GM18498 (cell line): ENCODE measurements at regions not wholly inside any gene's neighbourhood (a gene's known extent, or its start where the extent isn't known, plus 50 kb on each side); places are given as distances from the start of the nearest gene placed in this dataset.

Source experiments
- ATAC-seq: cut with Tn5 transposase; IDR thresholded peaks from one replicate; pipeline ENCODE4 v1.9.1; 2021; ENCODE audit warnings: mild to moderate bottlenecking, moderate library complexity; ENCODE audit not compliant: unreplicated experiment

DNA sequence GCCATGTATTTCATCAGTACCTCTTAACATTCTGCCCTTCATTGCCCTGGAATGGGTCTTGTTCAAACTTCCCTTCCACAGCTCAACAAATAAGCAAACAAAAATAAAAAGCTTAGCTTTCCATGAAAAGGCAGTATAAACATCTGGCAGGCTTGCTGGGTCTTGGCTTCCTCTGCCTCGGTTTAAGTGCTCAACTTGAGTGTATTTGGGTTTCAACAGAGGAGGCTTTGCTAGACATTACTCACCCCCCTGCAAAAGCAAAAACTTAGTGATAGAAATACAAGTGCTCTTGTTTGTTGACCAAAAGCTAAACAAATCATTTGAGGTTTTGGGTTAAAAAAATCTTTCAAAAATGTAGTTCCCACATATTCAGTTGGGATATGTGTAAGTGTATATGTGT is 518.5 kb downstream of the PLPP3 start:
- no peak for ATAC-seq

DNA sequence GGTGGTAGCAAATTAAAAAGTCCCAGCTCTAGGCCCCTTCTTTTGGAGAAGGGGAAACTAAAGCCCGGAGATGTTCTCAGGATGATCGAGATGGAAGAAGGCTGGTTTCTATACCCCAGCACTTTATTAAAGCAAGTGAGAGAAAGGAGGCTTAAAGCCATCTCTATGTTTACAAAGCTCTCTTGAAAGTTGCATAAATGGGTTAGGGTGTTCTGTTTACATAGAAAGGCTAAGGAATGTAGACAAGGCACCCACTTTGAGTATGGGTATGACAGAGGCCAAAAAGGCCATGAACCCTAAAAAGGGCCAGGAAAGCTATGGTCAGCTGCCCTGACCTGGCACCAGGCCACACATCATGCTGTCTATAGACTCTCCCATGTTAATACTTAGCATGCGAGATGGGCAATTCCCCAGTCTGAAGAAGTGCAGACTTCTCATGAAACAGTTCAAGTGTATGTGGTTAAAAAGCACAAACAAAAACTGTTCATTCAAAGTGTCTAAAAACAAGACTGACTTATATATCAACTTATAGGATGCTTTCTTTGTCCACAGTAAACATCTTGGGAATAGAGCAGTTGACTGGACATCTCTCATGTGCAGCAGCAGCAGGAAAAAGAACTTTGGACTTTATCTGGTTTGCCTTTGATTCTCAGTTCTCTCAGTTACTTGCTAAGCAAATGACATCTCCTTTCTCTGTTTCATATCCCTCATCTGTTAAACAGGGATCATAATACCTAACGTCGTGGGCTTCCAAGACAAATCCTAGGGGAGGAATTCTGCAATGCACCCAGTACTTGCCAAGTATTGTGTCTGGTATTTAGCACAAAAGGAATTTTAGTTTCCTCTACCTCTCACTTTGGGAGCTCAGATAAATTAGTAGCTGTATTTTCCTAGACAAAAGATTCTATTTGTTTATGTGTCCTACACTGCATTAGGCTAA is 521.6 kb downstream of the PLPP3 start:
- ATAC-seq, result no peak

DNA sequence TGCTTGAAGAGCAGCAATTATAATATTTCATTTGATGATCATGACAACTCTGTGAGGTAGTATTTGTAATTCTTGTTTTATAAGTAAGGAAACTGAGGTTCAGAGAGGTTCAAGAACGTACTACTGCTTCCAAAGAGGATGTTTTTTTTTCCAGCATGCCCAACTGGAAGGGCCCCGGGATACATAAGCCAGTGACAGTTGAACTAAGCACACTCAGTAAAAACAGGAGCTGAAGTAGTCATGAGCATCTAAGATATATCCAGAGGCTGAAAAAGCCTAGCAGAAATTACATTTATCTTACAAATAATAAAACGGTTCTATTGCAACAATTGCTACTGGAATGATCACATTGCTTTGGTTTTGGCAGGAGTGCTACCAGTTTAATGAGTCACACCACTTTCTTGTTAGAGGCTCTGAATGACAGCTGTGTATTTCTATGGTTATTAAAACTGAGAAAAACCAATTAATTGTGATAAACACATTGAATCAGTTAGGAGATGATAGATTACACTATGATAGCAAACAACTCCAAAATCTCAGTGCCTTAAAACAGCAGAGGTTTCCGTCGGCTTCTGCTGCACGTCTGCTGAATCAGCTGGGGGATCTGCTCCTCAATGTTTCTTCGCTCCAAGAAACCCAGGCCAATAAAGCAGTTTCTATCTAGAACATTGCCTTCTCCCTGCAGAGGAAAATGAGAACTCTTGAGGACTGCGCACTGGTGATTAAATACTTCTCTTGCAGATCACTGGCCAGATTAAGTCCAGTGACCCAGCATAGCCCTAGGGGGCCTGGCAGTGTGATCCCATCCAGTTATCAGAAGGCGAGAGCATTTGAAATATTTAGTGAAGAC is 522.7 kb downstream of the PLPP3 start:
- ATAC-seq, result no peak

DNA sequence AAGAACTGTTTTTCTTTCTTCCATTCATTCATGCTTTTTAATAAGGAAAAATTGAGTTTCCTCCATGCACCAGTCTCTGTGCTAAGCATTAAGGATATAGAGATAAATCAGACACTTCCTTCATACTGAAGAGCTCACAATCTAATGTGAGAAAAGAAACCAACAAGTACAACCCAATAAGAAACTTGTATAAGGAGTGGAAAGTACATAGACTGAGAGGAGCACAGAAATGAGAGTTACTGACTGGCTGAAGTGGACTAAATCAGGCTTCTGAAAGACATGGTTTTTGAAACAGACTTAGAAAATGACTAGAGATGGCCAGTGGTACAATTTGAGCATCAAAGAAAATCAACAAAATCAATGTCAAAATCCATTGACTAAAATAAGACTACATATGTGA is 524.4 kb downstream of the PLPP3 start:
- no peak for ATAC-seq

DNA sequence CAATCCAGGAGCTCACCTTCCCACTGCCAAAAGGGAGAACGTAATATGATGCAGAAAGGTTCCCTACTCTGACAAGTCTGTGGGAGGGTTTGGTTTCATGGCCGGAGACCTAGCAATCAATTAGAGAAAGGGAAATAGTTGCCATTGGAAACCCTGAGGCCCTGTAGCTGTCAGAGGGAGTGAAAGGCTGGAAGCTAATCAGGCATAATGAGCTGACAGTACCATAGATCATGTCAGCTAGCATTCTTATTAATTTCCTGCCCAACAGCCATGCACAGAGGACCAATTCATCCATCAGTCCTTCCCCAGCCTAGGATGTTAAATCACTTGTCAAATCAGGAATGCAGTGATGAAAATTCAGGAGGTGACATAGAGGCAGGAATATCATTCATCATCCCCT is 527.3 kb downstream of the PLPP3 start:
- no peak for ATAC-seq

DNA sequence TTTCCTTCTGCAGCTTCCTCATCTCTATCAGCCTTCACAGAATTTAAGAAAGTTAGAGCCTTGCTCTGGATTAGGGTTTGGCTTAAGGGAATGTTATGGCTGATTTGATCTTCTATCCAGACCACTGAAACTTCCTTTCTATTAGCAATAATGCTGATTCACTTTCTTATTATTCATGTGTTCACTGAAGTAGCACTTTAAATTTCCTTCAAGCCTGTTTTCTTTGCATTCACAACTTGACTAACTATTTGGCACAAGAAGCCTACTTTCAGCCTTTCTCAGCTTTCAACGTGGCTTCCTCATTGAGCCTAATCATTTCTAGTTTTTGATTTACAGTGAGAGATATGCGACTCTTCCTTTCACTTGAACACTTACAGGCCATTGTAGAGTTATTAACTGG is 528.5 kb downstream of the PLPP3 start:
- ATAC-seq, result no peak

DNA sequence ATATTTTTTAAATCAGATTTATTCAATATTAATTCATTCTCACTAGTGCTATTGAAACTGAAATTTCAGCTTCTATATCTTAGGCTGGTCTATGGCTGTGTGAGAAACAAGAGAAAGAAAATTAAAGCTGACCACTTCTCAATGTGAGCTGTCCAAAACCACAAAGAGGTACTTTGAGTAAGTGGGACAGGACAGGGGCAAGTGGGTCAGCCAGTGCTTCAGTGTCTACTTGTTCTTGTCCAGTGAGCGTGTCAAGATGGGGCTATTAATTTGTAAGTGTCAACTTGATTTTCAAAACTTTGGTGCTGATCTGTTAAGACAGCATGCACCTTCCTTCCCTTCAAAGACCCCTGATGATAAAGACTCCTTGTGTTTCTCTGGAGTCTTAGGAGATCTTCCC is 533.9 kb downstream of the PLPP3 start:
- ATAC-seq, result peak; percentile 65

DNA sequence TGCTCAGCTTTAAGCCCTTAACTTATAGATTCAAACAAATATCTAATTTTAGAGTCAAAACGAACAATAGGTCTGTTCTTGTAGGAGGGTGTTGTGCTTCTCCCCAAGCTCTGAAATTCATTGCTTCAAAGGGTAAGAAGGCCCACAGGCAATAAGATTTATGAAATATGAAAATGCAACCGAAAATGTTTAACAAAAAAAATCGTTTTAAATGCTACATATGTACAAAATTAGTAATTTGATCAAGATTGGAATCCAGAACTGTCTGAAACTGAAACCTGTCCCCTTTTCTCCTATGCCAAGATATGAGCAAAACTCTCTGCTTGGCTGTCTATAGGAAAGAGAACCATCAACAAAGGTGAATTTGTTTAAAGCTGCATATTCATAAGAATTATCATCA is 534.3 kb downstream of the PLPP3 start:
- peak; percentile 57 for ATAC-seq

DNA sequence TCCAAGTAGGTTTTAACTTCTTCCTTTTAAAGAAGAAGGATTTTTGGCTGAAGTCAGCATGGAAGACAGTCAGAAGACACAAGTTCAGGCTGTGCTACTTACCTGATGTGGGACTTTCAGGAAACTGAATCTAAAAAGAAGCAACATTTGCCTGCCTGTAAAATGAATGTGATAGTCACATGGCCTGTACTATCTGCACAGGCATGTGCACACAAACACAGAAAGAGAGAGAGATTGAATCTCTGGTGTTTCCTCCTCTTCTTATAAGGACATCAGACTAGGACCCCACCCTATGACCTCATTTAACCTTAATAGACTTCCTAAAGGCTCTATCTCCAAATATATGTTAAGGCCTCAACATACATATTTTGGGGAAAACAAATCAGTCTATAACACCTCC is 542.9 kb downstream of the PLPP3 start:
- ATAC-seq, result no peak

DNA sequence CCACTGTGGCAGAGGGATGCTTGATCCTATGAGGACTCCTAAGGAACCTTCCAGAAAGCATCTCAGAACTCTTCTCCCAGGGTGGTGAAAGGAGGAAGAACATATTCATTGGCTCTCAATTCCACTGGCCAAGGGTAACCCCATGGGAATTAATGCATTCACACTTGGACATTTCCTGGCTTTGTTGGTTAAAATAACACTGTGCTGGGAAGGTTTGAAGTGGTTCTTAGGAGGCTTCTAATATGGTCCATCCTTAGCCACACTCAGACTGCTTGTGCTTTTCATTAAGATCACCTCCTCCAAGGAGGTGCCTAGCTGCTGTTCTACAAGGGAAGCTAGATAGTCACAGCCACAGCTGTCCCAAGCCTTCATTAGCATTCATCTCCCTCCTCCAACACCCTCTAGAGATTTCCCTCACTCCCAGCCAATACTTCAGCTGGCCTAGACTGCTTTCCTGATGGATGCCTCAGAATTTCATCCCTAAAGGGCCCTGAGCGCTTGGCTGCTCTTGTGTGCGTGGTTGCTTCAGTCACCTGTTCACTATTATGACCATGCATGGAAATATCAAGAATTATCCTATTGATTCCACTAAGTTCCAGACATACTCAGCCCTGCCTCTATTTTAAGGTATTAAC is 544.4 kb downstream of the PLPP3 start:
- ATAC-seq, result no peak

DNA sequence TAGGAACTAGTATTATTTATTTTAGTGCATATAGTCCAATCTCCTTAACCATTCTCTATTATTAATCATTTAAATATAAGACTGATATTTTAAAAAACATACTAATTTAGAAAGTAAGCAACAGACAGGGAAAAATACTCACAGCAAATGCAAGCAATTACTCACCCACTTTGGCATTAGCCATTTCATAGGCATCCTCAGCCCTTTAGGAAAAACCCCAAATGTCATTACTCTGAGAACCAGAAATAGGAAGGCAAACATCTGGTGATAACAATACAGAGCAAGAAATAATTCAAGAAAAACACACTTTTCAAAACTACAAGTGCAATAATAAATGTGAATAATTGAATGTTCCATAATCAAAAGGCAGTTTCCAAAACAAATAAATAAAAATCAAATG is 545.1 kb downstream of the PLPP3 start:
- ATAC-seq, result no peak

DNA sequence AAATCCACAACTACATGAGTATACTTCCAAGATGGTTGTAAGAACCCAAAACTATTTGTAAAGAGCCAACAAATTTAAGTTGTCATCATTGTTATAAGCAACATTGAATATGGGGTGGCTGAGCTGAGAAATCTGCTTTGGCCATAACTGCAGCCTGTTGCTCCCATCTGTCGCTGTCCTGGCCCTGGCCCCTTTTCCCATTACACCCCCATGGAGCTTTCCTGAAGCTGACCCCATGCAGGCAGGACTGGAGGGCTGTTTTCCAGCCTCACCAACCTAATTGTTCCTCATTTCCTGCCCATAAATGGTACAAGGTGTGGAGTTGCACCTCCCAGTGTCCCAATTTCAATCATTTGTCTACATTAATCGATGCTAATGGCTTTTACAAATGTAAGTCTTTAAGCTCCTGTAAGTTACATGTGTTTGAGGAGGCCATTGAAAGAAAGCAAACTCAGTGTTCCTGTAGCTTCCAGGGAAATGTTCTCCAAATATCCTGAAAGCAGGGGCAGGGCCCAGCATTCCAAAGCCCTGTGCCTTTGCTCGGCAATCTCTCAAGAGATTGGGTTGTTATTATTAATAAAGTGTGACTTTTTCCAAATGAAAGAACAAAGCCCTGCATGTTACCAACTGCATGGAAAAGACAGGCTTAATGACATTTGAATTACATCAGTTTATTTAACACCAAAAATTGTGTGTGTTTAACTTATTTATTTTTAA is 545.9 kb downstream of the PLPP3 start:
- no peak for ATAC-seq

DNA sequence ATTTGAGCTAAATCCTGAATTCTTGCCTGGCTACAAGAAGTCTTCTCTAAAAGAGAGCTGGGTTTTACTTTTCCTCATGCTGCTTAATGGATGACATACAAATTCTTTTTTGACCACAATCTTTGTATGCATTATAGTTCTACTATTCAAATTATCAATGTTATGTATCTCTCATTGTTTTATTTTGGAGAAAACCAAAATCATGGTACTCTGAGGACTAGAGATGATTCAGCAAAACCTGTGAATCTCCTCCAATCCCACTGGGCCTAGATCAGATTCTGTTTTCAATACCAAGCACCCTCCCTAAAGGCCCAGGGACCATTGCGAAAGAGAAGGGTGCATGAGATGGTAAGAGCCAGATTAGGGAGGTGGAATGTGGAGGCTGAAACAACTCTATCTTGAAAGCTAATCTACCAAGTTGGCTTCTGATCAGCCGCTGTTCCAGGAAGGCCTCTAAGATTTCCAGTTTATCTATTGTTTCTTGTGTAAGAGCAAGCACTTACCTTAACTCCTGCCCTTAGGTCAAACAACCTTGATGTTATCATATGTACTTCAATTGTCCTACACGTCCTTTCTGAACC is 547.2 kb downstream of the PLPP3 start:
- no peak for ATAC-seq

DNA sequence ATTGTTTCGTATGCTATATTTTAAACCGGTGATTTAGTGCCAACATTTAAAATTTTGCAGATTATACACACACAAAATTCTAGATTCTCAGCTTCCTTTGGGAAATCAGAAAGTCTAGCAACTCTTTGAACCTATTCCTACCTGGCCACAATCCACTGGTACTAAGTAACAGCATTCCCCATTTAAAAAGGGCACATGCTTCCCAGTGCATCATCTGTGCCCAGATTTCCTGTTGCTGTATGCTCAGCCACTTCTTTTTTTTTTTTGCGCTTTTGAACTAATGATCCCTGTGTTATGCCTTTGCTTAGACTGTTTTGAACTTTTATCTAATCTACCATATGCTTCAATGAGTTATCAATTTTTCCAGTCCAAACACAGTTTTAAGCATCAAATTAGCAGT is 548.4 kb downstream of the PLPP3 start:
- ATAC-seq, result no peak

DNA sequence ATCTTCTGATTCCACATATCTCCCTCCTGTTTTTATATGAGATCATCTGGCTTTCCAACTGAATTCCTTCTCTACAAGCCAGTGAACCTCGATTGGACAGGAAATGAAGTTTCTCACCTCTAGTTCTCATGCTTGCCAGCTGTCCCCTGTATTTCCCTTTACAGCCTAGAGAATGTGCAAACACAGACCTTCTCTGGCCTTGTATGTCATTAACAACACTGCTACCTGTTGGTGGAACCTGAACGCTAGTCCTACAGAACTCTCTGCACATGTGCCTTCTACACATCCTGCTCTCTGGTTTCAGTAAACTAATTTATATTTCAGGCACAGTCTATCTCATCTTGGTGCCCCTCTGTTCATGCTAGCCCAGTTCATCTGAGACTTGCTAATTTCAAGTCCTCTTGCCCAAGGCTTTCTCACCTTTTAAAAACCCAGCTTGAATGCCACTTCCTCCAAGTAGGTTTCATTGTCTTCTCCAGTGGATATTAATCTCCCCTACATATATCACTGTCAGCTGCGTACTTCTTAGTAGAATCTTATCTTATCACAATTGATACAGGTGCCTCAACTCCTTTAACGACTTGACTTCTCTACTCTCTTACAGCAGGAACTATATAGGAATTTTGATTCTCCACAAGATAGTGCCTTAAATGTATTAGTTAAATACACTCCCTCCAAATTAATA is 549.9 kb downstream of the PLPP3 start:
- no peak for ATAC-seq

DNA sequence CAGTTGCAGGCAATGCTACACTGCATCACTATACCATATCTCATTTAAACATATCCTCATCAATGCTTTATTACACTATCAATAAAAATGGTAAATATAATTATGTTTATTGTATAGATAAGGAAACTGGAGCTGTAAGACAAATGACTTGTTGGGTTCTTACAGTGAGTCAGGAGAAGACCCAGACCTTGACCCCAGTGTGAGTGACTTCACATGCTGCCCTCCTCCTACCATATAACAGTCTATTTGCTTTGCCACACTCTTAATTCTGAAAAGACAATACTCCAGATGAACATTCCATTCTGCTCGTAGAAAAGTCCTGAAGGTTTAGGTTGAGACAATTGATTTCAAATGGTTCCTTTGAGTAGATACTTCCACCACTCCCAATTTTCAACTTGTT is 550.5 kb downstream of the PLPP3 start:
- no peak for ATAC-seq

DNA sequence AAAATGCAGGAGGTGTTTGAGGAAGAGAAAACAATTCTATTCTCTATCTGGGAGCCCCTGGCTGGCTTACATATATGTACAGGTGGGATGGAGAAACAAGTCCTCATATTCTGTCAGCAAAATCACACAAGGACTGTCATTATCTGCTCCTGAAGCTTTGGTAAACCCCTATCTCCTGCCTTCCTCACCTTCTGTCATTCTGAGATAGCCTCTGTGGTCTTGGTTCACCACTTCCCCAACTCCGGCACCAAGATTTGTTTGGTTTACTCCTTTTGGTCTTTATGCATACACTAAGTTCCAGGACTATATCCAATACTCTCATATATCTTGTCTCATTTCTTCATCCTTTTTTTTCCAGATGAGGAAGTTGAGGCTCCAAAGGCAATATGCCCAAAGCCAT is 551.1 kb downstream of the PLPP3 start:
- ATAC-seq, result no peak

DNA sequence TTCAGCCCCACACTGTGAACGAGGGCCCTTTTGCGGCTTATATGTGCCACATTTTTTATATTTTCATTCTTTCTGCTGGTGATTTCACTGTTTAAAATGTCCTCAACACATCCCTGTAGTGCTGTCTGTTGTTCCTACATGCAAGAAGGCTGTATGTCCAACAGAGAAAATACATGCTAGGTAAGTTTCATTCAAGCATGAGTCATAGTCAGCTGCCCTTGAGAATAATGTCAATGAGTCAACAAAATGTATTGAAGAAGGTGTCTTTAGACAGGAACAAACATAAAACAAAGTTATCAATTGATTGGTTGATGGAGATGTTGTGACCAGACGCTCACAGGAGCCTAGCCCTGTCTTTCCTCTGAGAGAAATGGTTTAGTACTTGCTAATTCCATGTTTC is 553.4 kb downstream of the PLPP3 start:
- ATAC-seq, result no peak

DNA sequence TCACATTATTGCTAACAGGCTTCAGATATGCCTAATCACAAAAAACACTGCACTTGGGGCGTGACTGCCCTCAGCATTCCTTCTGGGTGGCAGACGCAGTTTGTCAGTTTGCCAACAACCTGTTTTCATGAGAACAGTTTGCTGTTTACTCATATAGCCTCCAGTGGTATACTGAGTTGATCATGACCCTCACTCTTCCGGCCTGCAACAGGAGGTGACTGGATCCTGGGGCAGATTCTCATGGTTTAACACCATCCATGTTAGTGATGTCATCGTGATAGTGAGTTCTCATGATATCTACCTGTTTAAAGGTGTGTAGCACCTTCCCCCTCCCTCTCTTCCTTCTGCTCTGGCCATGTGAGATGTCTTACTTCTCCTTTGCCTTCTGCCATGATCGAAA is 555.2 kb downstream of the PLPP3 start:
- ATAC-seq, result no peak

DNA sequence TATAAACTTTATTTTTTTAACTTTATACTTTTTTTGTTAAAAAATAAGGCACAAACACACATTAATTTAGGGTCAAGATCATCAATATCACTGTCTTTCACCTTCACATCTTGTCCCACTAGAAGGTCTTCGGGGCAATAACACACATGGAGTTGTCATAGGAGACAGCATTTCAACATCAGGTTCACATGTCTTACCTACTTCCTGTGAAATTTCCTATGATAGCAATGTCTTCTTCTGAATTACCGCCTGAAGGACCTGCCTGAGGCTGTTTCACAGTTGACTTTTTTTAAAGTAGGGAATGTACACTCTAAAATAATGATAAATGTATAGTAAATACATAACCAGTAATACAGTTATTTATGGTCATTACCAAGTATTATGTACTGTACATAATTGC is 559.4 kb downstream of the PLPP3 start:
- ATAC-seq, result no peak
